Kidney capillary endothelial cell (primary cell): ENCODE measurements at regions not wholly inside any gene's neighbourhood (a gene's known extent, or its start where the extent isn't known, plus 50 kb on each side); places are given as distances from the start of the nearest gene placed in this dataset.

ENCODE experiments used
- DNase-seq: peaks from one replicate; pipeline ENCODE4 v3.0.0-alpha.2; 2018; ENCODE audit warnings: low spot score

DNA sequence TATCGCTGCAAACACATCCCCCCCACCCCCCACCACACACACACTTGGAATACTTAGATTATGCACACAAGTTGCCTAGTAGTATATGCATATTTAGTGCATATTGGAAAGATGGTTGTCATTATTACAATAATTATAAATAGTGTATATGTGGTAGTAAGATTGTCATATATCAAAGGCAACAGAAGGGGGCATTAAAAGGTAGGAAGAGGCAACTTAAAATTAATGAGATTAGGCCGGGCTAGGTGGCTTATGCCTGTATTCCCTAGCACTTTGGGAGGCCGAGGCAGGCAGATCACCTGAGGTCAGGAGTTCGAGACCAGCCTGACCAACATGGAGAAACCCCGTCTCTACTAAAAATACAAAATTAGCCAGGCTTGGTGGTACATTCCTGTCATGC, 52.1 kb downstream of the GSC start:
- DNase-seq: no peak

- DNase-seq: no peak
These were observed 52.9 kb downstream of the GSC start for GRCh38 chr14:94716976-94717375.

- no peak for DNase-seq
These were observed 56.8 kb downstream of the GSC start for GRCh38 chr14:94713115-94713514.

GRCh38 chr14:94710731-94711130, 59.2 kb downstream of the GSC start:
- DNase-seq: no peak

GRCh38 chr14:94707494-94707893, 62.4 kb downstream of the GSC start:
- DNase-seq: no peak

- no peak for DNase-seq
These were observed 63.8 kb downstream of the GSC start for GRCh38 chr14:94706133-94706532.

GRCh38 chr14:94702629-94703028, 67.3 kb downstream of the GSC start:
- DNase-seq: no peak

- no peak for DNase-seq
These were observed 68.0 kb downstream of the GSC start for GRCh38 chr14:94701861-94702370.

GRCh38 chr14:94700336-94700735, 69.6 kb downstream of the GSC start:
- DNase-seq: no peak

- no peak for DNase-seq
These were observed 70.1 kb downstream of the GSC start for GRCh38 chr14:94699831-94700230.

GRCh38 chr14:94697773-94698556, 71.9 kb downstream of the GSC start:
- DNase-seq: no peak

DNA sequence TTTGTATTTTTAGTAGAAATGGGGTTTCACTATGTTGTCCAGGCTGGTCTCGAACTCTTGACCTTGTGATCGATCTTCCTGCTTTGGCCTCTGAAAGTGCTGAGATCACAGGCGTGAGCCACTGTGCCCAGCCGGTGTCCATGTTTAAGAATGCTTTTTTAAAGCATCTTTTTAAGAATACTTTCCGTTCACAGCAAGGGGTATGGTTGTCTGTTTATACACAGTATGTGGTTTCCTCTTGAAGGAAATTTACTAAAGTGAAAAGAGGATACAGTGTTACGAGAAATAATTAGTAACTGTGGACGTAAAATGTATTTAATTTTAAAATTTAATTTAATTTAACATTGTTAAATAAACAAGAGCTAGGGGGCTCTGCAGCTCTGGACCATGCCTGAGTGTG, 73.4 kb downstream of the GSC start:
- DNase-seq: no peak

- DNase-seq: no peak
These were observed 74.7 kb downstream of the GSC start for GRCh38 chr14:94695231-94695630.

DNA sequence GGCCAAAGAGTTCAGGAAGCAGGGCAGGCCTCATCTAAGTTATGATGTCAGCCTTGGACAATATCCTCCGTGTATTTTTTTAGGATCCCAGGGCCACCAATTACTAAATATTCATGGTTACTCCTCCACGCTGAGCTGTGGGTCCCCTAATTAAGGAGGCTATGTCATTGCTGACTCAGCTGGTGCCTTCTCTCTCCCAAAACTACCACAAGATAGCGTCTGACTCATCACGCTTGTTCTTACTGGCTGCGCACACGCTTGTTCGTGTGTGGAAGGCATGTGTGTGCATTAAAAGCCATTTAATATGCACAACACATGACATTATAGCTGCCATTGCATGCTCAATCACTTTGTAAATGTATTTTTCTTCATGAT, 78.3 kb downstream of the GSC start:
- DNase-seq: no peak

DNA sequence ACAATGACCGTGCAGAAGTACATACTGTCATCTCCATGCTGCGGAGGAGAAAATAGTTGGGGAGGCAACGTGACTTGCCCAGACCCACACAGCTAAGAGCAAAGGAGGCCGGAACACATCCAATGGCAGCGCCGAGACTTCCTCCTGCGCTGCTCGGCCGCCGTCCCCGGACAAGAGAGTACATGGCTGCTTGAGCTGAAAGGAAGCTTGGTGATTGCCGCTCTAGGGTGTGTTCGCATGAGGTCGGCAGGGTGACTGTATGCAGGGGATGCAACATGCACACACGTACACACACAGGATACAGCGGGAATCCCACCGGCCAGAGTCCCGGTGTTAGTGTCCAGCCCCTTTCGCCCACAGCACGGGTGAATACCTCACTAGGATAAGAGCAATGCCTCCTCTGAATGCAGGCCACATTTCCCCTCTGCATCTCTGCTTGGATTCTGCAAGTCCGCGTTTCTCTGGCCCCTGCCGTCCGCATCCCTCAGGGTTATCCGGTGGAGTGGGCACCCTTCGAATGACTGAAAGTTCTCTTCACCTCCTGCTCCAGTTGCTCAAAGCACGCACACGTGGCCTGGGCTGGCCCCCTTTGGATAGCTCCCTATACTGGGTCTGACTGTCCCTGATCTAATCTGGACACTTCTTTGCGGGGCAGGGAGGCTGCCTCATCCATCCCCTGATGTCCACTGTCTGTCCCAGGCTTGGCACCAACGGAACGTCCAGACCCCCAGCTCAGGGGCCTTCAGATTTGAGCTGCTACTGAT, 78.8 kb downstream of the GSC start:
- no peak for DNase-seq

DNA sequence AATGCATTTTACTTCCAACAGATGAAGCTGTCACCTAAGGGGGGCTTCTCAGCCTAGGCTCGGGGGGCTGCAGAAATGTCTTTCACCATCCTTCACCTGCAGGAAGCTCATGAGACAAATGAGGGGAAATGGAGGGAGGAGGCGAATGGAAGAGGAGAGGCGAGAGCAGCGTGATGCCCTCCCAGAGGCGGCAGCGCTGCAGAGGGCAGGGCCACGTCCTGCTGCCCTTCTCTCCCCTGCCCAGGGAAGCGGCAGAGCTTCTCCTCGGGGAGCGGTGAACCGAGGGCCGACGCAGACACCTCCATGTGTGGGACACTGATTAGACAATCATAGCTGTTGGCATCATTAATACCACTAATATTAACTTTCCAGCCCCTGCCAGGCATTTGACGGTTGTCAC, 78.3 kb downstream of the SERPINA3 start:
- DNase-seq: no peak

DNA sequence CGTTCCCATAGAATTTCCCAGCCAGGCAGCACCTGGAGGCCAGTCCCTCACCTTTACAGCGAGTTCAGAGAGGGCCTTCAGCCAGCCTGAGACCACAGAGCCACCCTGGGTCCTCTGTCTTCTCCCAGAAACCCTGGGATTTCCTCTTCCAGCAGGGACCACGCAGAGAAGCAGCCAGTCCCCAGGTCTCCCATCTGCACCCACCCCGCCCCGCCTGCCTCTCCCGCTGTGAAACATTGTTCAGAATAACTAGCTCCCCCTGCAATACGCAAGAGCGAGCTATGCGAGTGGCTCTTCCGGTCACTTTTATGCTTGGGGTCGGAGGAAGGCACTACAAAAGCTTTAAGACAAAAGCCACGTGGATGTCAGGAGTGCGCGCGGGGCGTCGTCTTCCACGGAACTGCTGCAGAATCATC, 77.8 kb downstream of the SERPINA3 start:
- DNase-seq: no peak

- DNase-seq: peak; percentile 52
These were observed 77.2 kb downstream of the SERPINA3 start for GRCh38 chr14:94689218-94689984.

GRCh38 chr14:94686511-94687160, 74.4 kb downstream of the SERPINA3 start:
- no peak for DNase-seq

GRCh38 chr14:94685681-94686485, 73.7 kb downstream of the SERPINA3 start:
- DNase-seq: no peak

DNA sequence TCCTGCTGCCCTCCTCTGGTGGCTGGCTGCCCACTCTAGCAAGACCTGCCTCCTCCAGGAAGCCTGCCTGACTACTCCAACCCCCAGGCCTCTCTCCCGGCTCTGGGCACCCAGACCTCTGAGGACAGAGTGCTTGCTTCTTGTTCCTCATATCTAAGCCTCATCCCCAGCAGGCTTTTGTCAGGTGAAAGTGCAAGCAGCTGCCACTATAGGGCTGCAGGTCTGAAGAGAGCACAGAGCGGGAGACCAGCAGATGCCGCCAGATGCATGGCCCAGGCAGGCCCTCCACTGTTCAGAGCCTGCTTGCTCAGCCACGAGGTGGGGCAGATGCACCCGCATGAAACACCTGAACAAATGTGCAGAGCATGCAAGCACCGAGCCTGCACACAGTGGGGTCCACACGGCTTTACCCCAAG, 73.0 kb downstream of the SERPINA3 start:
- DNase-seq: no peak
